ENCODE measurements at regions not wholly inside any gene's neighbourhood (a gene's known extent, or its start where the extent isn't known, plus 50 kb on each side); places are given as distances from the start of the nearest gene placed in this dataset.

- no peak for DNase-seq (ENCODE audit: low spot score)
Measured at GRCh38 chr2:123128951-123129350, 896.1 kb upstream of the CNTNAP5 start.

- DNase-seq (ENCODE audit: low spot score): no peak
Measured at GRCh38 chr2:123136419-123136818, 888.7 kb upstream of the CNTNAP5 start.

- DNase-seq (ENCODE audit: low spot score): no peak
Measured at GRCh38 chr2:123144082-123144481, 881.0 kb upstream of the CNTNAP5 start.

- DNase-seq (ENCODE audit: low spot score): no peak
Measured at GRCh38 chr2:123153041-123153440, 872.0 kb upstream of the CNTNAP5 start.

GRCh38 chr2:123154195-123154594, 870.9 kb upstream of the CNTNAP5 start:
- DNase-seq (ENCODE audit: low spot score): no peak

GRCh38 chr2:123157016-123157415, 868.1 kb upstream of the CNTNAP5 start:
- DNase-seq (ENCODE audit: low spot score): no peak

GRCh38 chr2:123162400-123163016, 862.6 kb upstream of the CNTNAP5 start:
- no peak for DNase-seq (ENCODE audit: low spot score)

GRCh38 chr2:123163398-123163797, 861.7 kb upstream of the CNTNAP5 start:
- DNase-seq (ENCODE audit: low spot score): no peak

- no peak for DNase-seq (ENCODE audit: low spot score)
Measured at GRCh38 chr2:123164216-123164615, 860.9 kb upstream of the CNTNAP5 start.

- no peak for DNase-seq (ENCODE audit: low spot score)
Measured at GRCh38 chr2:123165616-123166015, 859.5 kb upstream of the CNTNAP5 start.

- no peak for DNase-seq (ENCODE audit: low spot score)
Measured at GRCh38 chr2:123179526-123179925, 845.6 kb upstream of the CNTNAP5 start.

- no peak for DNase-seq (ENCODE audit: low spot score)
Measured at GRCh38 chr2:123195957-123196356, 829.1 kb upstream of the CNTNAP5 start.

- no peak for DNase-seq (ENCODE audit: low spot score)
Measured at GRCh38 chr2:123200035-123200434, 825.1 kb upstream of the CNTNAP5 start.

GRCh38 chr2:123207245-123207644, 817.8 kb upstream of the CNTNAP5 start:
- no peak for DNase-seq (ENCODE audit: low spot score)

- DNase-seq (ENCODE audit: low spot score): no peak
Measured at GRCh38 chr2:123209202-123209601, 815.9 kb upstream of the CNTNAP5 start.

- no peak for DNase-seq (ENCODE audit: low spot score)
Measured at GRCh38 chr2:123211181-123211580, 813.9 kb upstream of the CNTNAP5 start.

- no peak for DNase-seq (ENCODE audit: low spot score)
Measured at GRCh38 chr2:123245156-123245555, 779.9 kb upstream of the CNTNAP5 start.

GRCh38 chr2:123258877-123259539, 766.1 kb upstream of the CNTNAP5 start:
- DNase-seq (ENCODE audit: low spot score): no peak

- DNase-seq (ENCODE audit: low spot score): no peak
Measured at GRCh38 chr2:123262856-123263255, 762.2 kb upstream of the CNTNAP5 start.

- DNase-seq (ENCODE audit: low spot score): no peak
Measured at GRCh38 chr2:123283431-123283830, 741.7 kb upstream of the CNTNAP5 start.

- DNase-seq (ENCODE audit: low spot score): no peak
Measured at GRCh38 chr2:123303731-123304130, 721.4 kb upstream of the CNTNAP5 start.

All from ecto neural progenitor cell (in vitro differentiated cells).